Lower lobe of right lung (tissue), 2 donors: ENCODE measurements at regions not wholly inside any gene's neighbourhood (a gene's known extent, or its start where the extent isn't known, plus 50 kb on each side); places are given as distances from the start of the nearest gene placed in this dataset.
A peak's percentile ranks its signal among the peaks of the same experiment; 100 is the strongest.

Experiments
- ATAC-seq, 2 donors: fragments of 200-7000 bp; cut with Tn5 transposase; one replicate each; pipeline ENCODE4 v1.9.1; 2020 to 2022; ENCODE audit warnings: mild to moderate bottlenecking in 2 of 2, moderate library complexity in 2 of 2
- DNase-seq: peaks from one replicate; pipeline ENCODE4 v3.0.0-alpha.2; 2020
- H3K27ac ChIP-seq: fragments of 200-600 bp; one replicate; pipeline ENCODE4 v1.8.0; 2022
- H3K27me3 ChIP-seq: fragments of 200-600 bp; one replicate; pipeline ENCODE4 v1.8.0; 2022; ENCODE audit warnings: low read depth
- H3K36me3 ChIP-seq: fragments of 200-600 bp; one replicate; pipeline ENCODE4 v1.8.0; 2022; ENCODE audit warnings: mild to moderate bottlenecking
- H3K4me1 ChIP-seq: fragments of 200-600 bp; one replicate; pipeline ENCODE4 v1.8.0; 2022
- H3K4me3 ChIP-seq: fragments of 200-600 bp; one replicate; pipeline ENCODE4 v1.8.0; 2022; ENCODE audit warnings: mild to moderate bottlenecking
- H3K9me3 ChIP-seq: fragments of 200-600 bp; one replicate; pipeline ENCODE4 v1.8.0; 2022
- intact Hi-C: fragments of 100-400 bp; cut with DNase I; formaldehyde crosslinking; loops from one replicate; pipeline ENCODE4 v1.11.0; 2022
- TF ChIP-seq, protein P1 (sequence below): fragments of 200-600 bp; IDR thresholded peaks from one replicate; pipeline ENCODE4 v1.8.0; 2022; ENCODE audit warnings: antibody characterized with exemption, mild to moderate bottlenecking
- donor health status: DM: no; HTN: yes; CAD: no; lungs with severe emphysema.

DNA sequence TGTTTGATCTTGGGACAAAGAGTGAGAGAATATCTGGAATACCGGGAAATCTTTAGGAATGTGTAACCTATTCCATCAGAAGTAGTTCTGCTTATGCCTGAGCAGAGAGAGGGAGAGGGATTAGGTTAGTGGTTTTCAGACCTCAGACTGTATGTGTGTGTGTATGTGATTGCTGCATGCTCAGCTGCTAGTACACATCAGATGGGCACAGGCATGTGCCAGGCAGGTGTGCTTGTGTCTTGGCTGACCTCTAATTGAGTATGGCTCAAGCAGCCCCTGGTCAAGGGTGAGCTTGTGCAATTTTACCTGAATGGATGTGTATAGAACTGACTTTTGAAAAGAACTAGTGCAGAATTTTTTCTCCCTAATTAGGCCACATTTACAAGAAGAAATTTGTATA is 91.2 kb downstream of the INSIG2 start:
- ATAC-seq (no peak), DNase-seq (no peak)
- TF ChIP-seq, protein P1, sequence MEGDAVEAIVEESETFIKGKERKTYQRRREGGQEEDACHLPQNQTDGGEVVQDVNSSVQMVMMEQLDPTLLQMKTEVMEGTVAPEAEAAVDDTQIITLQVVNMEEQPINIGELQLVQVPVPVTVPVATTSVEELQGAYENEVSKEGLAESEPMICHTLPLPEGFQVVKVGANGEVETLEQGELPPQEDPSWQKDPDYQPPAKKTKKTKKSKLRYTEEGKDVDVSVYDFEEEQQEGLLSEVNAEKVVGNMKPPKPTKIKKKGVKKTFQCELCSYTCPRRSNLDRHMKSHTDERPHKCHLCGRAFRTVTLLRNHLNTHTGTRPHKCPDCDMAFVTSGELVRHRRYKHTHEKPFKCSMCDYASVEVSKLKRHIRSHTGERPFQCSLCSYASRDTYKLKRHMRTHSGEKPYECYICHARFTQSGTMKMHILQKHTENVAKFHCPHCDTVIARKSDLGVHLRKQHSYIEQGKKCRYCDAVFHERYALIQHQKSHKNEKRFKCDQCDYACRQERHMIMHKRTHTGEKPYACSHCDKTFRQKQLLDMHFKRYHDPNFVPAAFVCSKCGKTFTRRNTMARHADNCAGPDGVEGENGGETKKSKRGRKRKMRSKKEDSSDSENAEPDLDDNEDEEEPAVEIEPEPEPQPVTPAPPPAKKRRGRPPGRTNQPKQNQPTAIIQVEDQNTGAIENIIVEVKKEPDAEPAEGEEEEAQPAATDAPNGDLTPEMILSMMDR = no peak
- no peaks in the 10 kb centered on the region for H3K27me3 ChIP-seq
- no peaks in the 10 kb centered on the region for H3K9me3 ChIP-seq
- intact Hi-C loops = no loop called here
- no peak overlapping the region for H3K4me3 ChIP-seq
- no peak overlapping the region for H3K27ac ChIP-seq
- H3K4me1 ChIP-seq = no peaks in the 10 kb centered on the region
- no peaks in the 10 kb centered on the region for H3K36me3 ChIP-seq

DNA sequence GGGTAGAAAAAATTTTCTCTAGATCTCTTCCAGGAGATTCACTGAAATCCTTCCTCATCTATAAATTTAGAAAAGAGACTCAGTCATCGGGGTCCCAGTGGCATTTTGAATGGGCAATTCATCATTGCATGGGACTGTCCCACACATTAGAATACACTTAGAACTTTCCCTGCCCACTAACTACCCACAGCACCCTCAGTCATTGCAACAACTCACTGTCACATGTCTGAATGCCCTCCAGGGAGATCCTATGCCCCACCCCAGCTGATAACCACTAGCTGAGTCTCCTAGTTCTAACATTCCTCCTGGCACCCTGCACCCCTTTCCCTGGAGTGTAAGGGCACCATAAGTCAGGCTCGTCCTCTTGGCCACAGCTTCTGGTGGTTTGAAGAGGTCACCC is 89.6 kb downstream of the INSIG2 start:
- Histone ChIP-seq H3K27ac (no peak overlapping the region), H3K27me3 (no peaks in the 10 kb centered on the region), H3K36me3 (no peaks in the 10 kb centered on the region), H3K4me1 (no peaks in the 10 kb centered on the region), H3K4me3 (no peak overlapping the region), H3K9me3 (no peaks in the 10 kb centered on the region)
- TF ChIP-seq, protein P1 = no peak
- intact Hi-C loops = no loop called here
- ATAC-seq (peak in 1 of 2 donors; percentile 13), DNase-seq (no peak)

DNA sequence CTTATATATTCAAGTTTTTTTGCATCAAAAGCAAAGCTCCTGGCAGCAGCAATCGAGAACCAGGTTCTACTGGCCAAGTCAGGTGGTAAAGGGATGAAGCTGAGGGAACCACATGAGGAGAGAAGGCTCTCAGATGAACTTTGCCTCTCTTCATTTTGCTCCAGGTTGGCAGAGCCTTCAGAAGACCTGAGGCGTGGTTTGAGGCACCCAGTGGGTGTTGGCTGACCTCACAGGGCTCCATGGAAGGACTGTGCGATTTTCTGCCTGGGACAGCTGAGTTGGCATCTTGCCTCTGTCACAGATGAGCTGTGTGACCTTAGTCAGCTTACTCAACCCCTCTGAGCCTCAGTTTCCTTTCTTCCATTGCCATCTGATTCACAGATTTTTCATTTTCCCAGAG is 89.0 kb downstream of the INSIG2 start:
- no peaks in the 10 kb centered on the region for H3K36me3 ChIP-seq
- DNase-seq = no peak
- intact Hi-C loops = no loop called here
- H3K27me3 ChIP-seq = no peaks in the 10 kb centered on the region
- ATAC-seq = no peak
- no peak overlapping the region for H3K27ac ChIP-seq
- H3K9me3 ChIP-seq = no peaks in the 10 kb centered on the region
- H3K4me3 ChIP-seq = no peak overlapping the region
- TF ChIP-seq, protein P1 = no peak
- H3K4me1 ChIP-seq = no peaks in the 10 kb centered on the region

DNA sequence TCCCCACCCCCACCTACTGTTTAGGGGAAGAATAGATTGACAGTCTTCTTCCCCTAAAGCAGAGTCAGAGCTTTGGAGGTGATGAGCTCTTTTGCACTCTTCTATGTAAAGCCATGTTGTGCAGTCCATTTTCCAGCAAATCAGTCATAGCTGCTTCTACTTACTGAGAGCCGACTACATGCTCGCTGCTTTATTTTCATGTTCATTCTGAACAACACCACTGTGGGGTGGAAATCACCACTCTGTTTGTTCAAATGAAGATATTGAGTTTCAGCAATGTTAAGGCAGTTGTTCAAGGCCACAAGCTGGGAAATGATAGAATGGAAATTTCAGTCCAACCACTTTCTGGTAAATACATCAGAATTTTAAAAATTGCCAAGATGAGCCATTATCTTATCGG is 88.3 kb downstream of the INSIG2 start:
- H3K27ac ChIP-seq = no peak overlapping the region
- intact Hi-C loops = no loop called here
- TF ChIP-seq, protein P1 = no peak
- H3K9me3 ChIP-seq = no peaks in the 10 kb centered on the region
- ATAC-seq (no peak), DNase-seq (no peak)
- H3K4me1 ChIP-seq = no peaks in the 10 kb centered on the region
- H3K27me3 ChIP-seq = no peaks in the 10 kb centered on the region
- H3K36me3 ChIP-seq = no peaks in the 10 kb centered on the region
- no peak overlapping the region for H3K4me3 ChIP-seq

DNA sequence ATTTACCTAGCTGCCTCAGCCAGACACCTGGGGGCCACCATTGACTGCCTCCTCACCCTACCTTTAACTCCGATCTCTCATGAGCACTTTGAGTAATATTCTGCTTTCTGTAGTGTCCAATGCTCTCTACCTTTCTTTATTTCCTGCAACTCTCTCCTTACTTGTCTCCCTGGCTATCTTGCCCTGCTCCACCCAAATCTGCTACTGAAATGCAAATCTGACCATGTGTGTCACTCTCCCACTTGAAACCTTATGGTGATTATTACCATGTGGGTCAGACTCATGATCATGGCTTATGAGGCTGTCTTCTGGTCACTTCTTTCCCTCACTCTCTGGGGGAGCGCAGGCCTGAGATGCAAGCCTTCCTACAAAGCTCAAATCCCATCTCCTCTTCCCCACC is 83.3 kb downstream of the INSIG2 start:
- TF ChIP-seq, protein P1 = no peak

More for the DNA sequence above, 83.3 kb downstream of the INSIG2 start:
- H3K27ac ChIP-seq = no peak overlapping the region
- no peaks in the 10 kb centered on the region for H3K9me3 ChIP-seq
- no peaks in the 10 kb centered on the region for H3K27me3 ChIP-seq
- H3K4me3 ChIP-seq = no peak overlapping the region
- intact Hi-C loops = no loop called here
- DNase-seq (no peak), ATAC-seq (no peak)
- peaks cover 5% of the 10 kb centered on the region for H3K4me1 ChIP-seq
- no peaks in the 10 kb centered on the region for H3K36me3 ChIP-seq
